IMR-90 (cell line): ENCODE measurements at regions not wholly inside any gene's neighbourhood (a gene's known extent, or its start where the extent isn't known, plus 50 kb on each side); places are given as distances from the start of the nearest gene placed in this dataset.

ENCODE experiments used
- CEBPB ChIP-seq: IDR thresholded peaks from 2 replicates; pipeline ENCODE4 v1.6.1; 2012; ENCODE audit warnings: low read depth, low read length, improper control_type of control experiment
- CTCF ChIP-seq: conservative IDR thresholded peaks from 2 replicates; pipeline ENCODE4 v1.5.1; 2012; ENCODE audit warnings: mild to moderate bottlenecking, low read depth, low read length, improper control_type of control experiment
- FOS ChIP-seq: fragments of 150-350 bp; IDR thresholded peaks from 2 replicates; pipeline ENCODE4 v1.6.1; 2016; ENCODE audit warnings: low read depth, low read length
- MAFK ChIP-seq: IDR thresholded peaks from 2 replicates; pipeline ENCODE4 v1.6.1; 2012; ENCODE audit warnings: low read depth, low read length, improper control_type of control experiment
- NFE2L2 ChIP-seq: fragments of 150-350 bp; IDR thresholded peaks from 2 replicates; pipeline ENCODE4 v1.6.1; 2016; ENCODE audit warnings: low read depth, mild to moderate bottlenecking, low read length
- POLR2A ChIP-seq: IDR thresholded peaks from 2 replicates; pipeline ENCODE4 v1.6.1; 2012; ENCODE audit warnings: mild to moderate bottlenecking, low read depth, low read length
- RAD21 ChIP-seq: IDR thresholded peaks from 2 replicates; pipeline ENCODE4 v1.6.1; 2012; ENCODE audit warnings: low read length, improper control_type of control experiment
- RFX5 ChIP-seq: IDR thresholded peaks from 2 replicates; pipeline ENCODE4 v1.8.0; 2012; ENCODE audit warnings: low read depth, mild to moderate bottlenecking, low read length, moderate library complexity
- SMC3 ChIP-seq: fragments of 150-350 bp; IDR thresholded peaks from 2 replicates; pipeline ENCODE4 v1.6.1; 2016; ENCODE audit warnings: low read depth, mild to moderate bottlenecking, antibody characterized with exemption, low read length, moderate library complexity

- TF ChIP-seq CTCF (no peak), RAD21 (no peak), MAFK (no peak), POLR2A (no peak), RFX5 (no peak), CEBPB (no peak), NFE2L2 (no peak), FOS (no peak), SMC3 (no peak)
These were observed 87.1 kb upstream of the FAM174A start for GRCh38 chr5:100448111-100448528.
